GM18867 (cell line): ENCODE measurements at regions not wholly inside any gene's neighbourhood (a gene's known extent, or its start where the extent isn't known, plus 50 kb on each side); places are given as distances from the start of the nearest gene placed in this dataset.
A peak's percentile ranks its signal among the peaks of the same experiment; 100 is the strongest.

Source experiments
- ATAC-seq: cut with Tn5 transposase; IDR thresholded peaks from one replicate; pipeline ENCODE4 v1.9.1; 2021; ENCODE audit warnings: mild to moderate bottlenecking, moderate library complexity; ENCODE audit not compliant: unreplicated experiment

DNA sequence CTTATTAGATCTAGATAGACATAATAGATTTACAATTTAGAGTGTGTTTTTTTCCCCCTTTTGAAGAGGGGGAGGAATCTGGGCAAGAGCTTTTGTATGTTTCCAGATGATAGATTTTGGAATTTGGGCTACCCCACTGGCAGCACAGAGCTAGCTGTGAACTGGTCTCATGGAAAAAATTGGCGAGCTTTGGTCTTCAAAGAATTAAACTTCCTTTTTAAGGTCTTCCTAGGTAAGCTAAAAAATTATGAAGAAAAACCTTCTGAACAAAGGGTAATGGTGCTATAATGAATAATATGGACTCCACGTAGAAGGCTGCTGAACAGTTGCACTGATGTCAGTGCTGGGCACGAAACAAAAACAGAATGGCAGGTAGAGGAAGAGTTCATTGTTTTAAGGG, 109.3 kb downstream of the ZIC5 start:
- no peak for ATAC-seq

- ATAC-seq, result no peak
These were observed 109.8 kb downstream of the ZIC5 start for GRCh38 chr13:99861771-99862170.

DNA sequence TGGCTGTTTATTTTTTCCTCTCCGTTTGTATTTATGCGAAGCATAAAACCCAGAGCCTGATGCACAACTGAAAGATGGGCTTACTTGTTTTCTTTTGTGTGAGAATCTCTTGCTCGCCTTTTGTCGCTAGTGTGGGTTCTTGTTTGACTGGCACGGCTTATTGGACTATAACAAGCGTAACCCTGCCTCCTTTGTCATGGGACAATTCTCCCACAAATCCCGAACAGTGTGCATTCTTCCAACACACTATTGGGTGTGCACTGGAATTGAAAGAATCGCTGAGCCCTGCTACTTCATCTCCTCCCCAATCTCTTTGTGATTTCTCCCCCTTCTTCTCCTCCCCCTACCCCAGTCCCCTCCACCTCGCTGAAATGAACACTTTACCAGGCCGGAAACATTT, 110.8 kb downstream of the ZIC5 start:
- ATAC-seq, result no peak

DNA sequence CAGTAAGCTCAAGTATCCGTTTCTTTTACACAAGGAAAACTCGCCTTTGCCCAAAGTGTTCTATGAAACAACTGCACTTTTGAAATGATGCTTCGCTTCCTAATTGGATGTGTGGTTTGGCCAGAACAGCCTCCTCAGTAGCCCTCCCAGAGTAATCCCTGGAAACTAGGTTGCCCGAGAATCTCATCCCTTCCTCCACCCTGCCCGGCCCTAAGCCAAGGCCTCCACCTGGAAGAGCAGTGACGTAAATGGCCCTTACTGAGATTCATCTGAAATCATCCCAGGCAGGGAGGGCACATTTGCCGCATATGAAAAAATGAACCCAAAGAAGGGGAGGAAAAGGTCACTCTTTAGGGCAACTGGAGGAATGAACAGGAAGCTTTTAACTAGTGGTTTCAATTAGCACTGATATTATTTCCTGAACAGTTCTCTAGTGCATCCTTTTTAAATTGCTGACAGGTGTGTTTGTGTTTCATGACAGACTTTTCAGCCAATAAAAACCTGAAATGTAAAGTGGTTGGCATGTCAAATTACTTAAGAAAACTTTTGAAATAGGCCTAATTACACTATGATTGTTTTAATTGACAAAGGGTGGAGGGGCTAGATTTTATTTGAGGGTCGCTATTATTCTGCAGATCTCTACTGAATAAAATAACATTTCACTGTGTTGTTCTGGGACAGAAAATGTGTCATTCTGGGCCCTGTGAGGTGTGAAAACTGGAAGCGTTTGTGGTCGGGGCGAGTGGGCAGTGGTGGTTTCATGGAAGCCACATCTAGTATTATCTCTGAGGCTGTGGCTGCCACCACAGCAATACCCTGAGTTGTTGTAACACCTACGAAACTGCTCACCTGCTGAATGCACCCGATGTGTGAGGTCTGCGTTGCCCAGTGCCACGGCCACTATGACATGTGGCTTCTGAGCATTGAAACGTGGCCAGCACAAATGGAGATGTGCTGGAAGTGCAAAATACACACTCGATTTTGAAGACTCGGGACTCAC, 112.1 kb downstream of the ZIC5 start:
- ATAC-seq, result peak; percentile 98

GRCh38 chr13:99857738-99858137, 113.8 kb downstream of the ZIC5 start:
- no peak for ATAC-seq

DNA sequence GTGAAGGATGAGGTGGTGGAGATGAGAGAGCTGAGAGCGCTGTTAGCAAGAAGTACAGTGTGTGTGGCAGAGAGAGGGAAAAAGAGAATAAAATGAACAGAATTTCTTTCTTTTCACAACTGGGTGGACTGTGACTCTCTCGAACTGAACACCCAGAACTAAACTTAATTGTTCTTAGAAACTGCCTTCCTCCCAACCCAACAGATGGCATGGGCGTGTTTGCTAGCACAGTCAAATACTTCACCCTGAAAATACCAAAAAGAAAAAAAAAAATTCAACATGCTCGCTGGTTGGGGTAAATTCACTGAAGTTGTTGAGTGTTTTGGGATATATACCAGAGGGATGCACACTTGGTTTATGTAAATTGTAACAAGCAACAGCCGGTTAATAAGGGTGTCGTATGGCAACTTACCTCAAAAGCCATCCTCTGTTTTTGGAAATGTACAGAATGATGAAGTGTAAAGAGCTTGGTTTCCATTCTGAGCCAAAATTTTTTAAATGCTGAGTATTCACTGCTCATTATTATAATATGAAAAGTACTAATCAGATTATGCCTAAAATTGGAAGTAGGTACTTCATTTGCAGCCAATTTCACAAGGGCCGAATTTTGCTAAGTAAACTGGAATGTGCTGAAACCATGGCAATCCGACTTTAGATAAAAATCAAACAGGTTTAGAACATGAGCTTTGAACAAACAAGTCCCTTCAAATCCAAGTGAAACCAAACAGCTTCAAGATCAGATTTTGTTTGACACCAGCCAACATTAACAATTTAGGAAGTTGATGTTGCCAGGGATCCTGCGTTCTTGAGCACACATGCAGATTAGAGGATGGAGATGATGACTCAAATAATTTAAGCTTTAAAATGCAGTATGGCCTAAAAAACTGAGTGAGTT, 115.8 kb downstream of the ZIC5 start:
- no peak for ATAC-seq

DNA sequence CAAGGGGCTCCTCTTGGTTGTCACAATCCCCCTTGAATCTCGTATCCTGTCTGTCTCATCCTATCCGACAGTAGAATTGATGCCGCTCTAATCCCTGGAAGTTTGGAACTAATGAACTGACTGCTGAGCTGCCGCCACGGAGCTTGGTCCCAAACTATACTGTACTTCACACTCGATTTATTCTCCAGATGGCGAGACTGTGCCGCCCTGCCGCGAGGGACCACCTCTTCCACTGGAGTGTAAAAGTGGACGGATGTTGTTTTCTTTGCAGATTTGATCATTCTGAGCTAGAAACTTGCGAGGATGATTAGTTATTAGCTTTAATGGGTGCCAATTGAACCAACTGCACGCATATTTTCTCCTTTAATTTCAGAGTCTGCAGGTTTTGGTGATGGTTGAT, 117.2 kb downstream of the ZIC5 start:
- ATAC-seq, result no peak

DNA sequence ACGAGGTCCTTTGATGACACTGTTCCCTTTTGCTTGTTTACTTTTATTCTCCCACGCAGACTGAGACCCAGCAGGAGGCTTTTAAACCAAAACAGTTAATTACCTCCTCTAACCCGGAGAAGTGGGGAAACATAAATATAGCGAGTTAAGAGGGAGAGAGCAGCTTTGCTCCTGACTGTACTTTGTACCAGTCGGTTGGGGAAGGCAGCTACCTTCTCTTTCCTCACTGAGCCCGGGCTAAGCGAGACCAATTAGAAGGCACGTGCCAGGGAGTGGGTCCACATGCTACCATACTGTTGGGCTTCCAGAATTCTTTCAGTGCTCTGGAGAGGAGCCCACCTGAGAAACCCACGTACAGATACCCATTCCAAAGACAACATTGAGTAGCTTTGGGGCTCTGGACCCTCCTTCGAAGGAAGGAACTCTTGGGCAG, 124.2 kb downstream of the ZIC5 start:
- ATAC-seq, result no peak

DNA sequence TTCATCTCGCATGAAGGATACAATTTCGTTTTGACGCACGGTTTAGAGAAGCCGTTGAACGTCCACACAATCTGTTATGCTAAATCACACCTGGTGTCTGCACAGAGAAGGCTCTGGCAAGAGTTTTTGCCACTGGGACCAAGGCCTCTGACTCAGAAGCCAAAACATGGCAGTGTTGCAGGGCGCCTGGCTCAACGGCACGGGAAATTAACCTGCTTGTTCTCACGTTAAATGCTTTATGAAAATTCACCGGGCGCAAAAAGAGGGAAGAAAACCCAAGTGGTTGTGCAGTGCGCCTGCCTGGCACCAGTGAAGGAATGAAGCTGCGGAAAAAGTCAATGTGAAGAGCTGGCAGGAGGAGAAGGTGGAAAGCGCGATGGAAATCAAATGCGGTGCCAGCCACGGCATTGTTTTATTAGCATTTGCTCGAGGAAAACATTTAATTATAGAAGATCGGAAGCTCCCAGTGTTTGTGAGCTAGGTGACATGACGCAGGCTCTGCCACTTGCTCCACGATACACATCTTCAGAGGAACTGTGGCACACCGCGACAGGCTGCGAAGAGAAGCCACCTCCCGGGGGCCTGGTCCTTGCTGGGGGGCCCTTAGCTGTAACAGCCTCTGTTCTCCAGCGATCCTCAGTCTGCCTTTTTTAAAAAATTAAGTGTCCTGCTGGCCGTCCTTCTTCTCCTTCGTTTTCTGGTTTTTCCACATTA, 126.2 kb downstream of the ZIC5 start:
- ATAC-seq, result no peak

DNA sequence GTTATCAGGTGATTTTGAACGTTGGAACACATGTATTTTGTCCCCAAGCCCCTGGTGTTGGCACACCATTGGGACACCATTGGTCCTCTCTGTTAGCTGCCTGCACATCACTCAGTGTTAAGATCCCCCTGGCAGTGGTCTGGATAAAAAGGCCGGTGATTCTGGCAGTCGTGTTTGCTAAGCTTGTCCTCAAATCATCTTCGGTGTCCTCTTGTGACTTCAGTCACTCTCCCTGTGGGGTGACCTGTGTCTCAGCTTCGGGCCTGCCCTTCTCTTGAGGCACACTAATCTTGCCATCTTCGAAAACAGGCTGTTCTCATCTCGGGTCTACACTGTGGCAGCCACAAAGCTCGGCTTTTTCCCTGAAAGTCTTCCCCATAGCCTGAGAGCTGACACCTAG, 127.1 kb downstream of the ZIC5 start:
- ATAC-seq, result no peak

- no peak for ATAC-seq
These were observed 127.7 kb downstream of the ZIC5 start for GRCh38 chr13:99843872-99844271.

- ATAC-seq, result no peak
These were observed 129.2 kb downstream of the ZIC5 start for GRCh38 chr13:99842405-99842804.

- ATAC-seq, result no peak
These were observed 135.3 kb downstream of the ZIC5 start for GRCh38 chr13:99836291-99836690.

- no peak for ATAC-seq
These were observed 136.1 kb downstream of the ZIC5 start for GRCh38 chr13:99835442-99835841.

DNA sequence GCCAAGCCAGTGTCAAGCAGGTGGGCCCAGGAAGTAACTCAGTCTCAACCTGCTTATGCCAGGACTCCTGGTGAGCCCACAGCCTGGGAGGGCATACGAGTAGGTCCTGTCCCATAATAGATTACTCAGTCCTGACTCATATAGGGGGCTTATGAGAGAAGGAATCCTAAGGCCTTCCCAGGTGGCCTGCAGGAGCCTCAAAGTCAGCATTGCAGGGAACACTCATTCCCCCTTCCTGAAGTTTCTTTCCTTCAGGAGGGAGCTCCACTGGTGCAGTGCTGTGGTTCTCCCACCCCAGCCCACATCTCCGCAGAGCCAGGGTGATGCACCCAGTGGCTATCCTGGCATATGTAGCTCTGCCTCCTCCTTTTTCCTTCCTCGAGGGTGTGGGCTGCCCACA, 137.3 kb downstream of the ZIC5 start:
- no peak for ATAC-seq

DNA sequence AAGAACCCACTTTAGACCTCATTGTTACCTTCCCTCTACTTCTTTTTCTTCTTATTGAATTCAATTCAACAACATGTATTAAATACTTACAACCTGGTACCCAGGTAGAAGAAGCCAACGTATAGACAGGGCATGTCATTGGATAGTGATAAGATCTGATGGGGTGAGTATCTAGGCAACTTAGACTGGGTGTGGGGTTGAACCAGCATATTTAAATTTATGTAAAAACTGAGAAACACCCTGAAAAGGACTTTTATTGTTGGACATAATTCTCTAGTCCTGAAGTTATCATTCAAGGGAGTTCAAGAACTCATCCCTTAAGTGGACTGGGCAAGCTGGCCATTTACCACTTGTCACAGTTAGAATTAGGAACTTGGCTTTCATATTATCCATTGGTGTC, 139.2 kb downstream of the ZIC5 start:
- no peak for ATAC-seq

DNA sequence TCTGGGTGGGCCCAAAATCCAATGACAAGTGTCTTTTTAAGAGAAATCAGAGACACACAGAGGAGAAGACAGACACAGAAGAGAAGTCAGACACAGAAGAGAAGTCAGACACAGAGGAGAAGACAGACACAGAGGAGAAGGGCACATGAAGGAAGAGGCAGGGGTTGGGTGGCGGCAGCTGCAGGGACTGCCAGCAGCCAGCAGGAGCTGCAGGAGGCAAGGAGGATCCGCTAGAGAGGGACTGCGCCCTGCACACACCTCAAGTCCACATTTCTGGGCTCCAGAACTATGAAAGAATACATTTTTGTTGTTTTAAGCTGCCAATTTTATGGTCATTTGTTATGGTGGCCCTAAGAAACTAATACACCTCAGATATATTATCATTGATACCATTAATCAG, 140.6 kb downstream of the ZIC5 start:
- no peak for ATAC-seq

- ATAC-seq, result no peak
These were observed 141.9 kb downstream of the ZIC5 start for GRCh38 chr13:99829593-99830239.

DNA sequence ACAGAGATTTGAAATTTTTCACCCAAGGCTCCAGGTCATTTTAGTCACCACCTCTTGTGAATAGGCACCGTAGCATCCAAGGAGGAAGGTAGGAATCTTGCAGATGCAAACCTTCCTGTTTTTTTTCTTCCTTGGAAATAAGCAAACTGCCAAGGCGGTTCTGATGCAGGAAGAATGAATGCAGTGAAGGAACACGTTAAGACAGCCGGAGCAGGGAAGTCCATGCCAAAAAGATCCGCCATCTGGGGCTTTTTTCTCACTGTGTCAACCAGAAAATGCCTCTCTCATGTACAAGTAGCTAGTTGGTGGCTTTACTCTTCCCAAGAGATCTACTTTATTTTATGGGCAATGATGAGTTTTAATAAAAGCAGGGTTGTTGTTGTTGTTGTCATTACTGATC, 142.4 kb downstream of the ZIC5 start:
- ATAC-seq, result no peak

GRCh38 chr13:99828735-99829134, 142.8 kb downstream of the ZIC5 start:
- no peak for ATAC-seq

GRCh38 chr13:99828123-99828522, 143.4 kb downstream of the ZIC5 start:
- no peak for ATAC-seq
